HCT116 (cell line): ENCODE measurements at regions not wholly inside any gene's neighbourhood (a gene's known extent, or its start where the extent isn't known, plus 50 kb on each side); places are given as distances from the start of the nearest gene placed in this dataset.

Source experiments
- POLR2A ChIP-seq: IDR thresholded peaks from 2 replicates; pipeline ENCODE4 v1.7.0; 2011; ENCODE audit warnings: borderline replicate concordance; ENCODE audit not compliant: insufficient read depth, insufficient read length; ENCODE audit errors: extremely low read depth
- POLR2AphosphoS5 ChIP-seq: IDR thresholded peaks from 2 replicates; pipeline ENCODE4 v1.6.1; 2011; ENCODE audit warnings: mild to moderate bottlenecking, low read depth, low read length, moderate library complexity
- TF ChIP-seq, protein P1 (sequence below), 3 experiments: fragments of 200-600 bp in 1 of 3; sonication (generic) in 1 of 3; IDR thresholded peaks in 2 of 3; conservative IDR thresholded peaks in 1 of 3; 2 replicates each; pipeline ENCODE4 v1.5.1; 2012 to 2017; ENCODE audit warnings: low read depth in 2 of 3, low read length in 2 of 3, antibody characterized with exemption in 1 of 3, borderline replicate concordance in 1 of 3, control low read depth in 1 of 3, mild to moderate bottlenecking in 1 of 3, mixed read lengths in 1 of 3, mixed run types in 1 of 3, moderate library complexity in 1 of 3; ENCODE audit not compliant: insufficient read depth in 1 of 3

DNA sequence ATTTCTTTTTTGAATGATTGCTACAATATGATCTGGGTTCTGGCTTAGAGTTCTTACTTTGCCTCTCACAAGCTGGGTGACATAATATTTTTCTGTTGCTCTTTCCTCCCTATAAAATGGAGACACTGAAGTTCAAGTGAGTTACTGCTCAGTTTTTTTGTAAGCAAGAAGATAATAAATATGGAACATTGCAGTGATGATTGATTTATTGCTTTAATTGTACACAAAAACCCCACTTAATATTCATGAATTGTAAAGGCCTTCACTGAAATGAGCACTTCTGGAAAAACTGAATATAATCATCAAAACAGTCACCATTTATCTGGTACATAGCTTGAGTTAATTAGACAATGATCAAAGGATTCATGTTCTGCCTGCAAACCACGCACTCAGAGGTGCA, 71.8 kb upstream of the NAP1L1 start:
- TF ChIP-seq, protein P1, sequence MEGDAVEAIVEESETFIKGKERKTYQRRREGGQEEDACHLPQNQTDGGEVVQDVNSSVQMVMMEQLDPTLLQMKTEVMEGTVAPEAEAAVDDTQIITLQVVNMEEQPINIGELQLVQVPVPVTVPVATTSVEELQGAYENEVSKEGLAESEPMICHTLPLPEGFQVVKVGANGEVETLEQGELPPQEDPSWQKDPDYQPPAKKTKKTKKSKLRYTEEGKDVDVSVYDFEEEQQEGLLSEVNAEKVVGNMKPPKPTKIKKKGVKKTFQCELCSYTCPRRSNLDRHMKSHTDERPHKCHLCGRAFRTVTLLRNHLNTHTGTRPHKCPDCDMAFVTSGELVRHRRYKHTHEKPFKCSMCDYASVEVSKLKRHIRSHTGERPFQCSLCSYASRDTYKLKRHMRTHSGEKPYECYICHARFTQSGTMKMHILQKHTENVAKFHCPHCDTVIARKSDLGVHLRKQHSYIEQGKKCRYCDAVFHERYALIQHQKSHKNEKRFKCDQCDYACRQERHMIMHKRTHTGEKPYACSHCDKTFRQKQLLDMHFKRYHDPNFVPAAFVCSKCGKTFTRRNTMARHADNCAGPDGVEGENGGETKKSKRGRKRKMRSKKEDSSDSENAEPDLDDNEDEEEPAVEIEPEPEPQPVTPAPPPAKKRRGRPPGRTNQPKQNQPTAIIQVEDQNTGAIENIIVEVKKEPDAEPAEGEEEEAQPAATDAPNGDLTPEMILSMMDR (IDR thresholded peaks at IDR 0.05 in 2 of 3, conservative IDR thresholded peaks at IDR 0.05 in 1 of 3; ENCODE audit: borderline replicate concordance in 1 of 3, insufficient read depth in 1 of 3, low read depth in 2 of 3, low read length in 2 of 3), result no peak
- TF ChIP-seq POLR2AphosphoS5 (no peak), POLR2A (no peak)
